GM08714 (cell line): ENCODE measurements at regions not wholly inside any gene's neighbourhood (a gene's known extent, or its start where the extent isn't known, plus 50 kb on each side); places are given as distances from the start of the nearest gene placed in this dataset.

ENCODE experiments used
- H3K4me3 ChIP-seq: fragments of 200-500 bp; sonication (Bioruptor generic); 2 replicates; pipeline ENCODE4 v1.5.1; 2014; ENCODE audit warnings: mild to moderate bottlenecking, low read length, inconsistent platforms
- ZNF274 ChIP-seq: IDR thresholded peaks from 2 replicates; pipeline ENCODE4 v1.6.1; 2012; ENCODE audit warnings: mild to moderate bottlenecking, low read depth, low read length

DNA sequence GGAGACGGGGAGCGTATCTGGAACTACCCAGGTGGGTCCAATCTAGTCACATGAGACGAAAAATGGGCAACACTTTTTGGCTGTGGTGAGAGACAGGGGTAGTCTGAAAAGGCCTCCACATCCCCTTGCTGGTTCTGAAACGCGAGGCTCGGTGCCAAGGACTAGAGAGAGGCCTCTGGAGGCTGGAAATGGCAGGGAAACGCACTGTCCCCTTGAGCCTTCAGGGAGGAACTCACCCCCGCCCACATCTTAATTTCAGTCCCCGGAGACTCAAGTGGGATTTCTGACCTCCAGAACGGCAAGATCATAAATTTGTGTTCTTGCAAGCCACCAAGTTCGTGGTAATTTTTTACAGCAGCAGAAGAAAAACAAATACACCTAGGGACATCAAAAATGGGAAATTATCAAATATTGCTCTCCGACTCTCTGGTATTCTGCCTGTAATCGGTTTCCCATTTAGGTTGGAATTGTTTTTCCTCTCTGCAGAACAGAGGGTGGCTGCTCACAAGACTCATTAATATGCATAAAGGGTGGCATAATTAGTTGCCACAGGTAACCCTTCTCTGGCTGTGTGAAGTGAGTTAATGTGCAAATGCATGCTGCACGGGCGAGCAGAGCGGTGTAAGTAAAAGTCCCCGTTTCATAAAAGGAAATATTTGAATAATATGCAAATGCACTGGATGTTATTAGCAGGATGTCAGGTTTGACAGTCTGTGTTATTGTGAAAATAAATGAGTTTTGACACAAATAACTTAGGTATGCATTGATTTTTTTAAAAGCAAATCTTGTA lies 185.7 kb downstream of the ARRDC4 start:
- TF ChIP-seq ZNF274 = no peak
- no peak overlapping the region for H3K4me3 ChIP-seq

DNA sequence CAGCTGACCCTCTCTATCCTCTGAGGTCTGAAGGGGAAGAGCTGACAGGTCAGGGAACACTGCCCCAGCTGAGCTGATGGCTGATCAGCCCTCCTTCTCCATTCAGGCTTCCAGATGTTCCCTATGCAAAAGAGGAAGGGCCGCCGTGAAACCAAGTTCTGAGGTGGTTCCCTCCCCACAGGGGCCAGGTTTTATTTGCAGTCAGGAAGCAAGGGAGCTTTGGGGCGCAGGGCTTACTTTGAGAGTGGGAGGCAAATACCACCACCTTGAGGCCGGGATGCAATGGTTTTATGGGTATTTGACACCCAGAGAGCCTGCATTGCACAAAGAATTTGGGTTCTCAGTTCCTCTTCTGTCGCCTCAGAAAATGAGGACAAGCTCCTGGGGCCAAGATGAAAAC lies 186.9 kb downstream of the ARRDC4 start:
- H3K4me3 ChIP-seq = no peak overlapping the region
- no peak for TF ChIP-seq ZNF274

DNA sequence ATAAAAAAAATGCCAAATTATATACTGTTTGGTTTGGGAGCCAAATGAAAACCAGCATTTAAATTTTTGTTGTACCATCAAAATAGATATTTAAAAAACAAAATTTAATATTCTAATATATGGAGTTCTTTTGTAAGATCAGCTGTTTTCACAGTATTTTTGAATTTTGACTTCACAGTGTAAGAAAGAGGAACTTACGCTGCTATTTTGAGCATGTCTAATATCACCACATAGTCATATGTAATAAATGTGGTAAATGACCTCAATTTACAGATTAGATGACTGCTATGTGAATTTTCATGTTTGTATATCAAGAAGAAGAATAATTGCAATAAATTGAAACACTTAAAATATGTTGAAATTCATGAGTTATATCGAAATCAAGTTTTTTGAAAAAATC lies 189.6 kb downstream of the ARRDC4 start:
- H3K4me3 ChIP-seq = no peak overlapping the region
- TF ChIP-seq ZNF274 = no peak

DNA sequence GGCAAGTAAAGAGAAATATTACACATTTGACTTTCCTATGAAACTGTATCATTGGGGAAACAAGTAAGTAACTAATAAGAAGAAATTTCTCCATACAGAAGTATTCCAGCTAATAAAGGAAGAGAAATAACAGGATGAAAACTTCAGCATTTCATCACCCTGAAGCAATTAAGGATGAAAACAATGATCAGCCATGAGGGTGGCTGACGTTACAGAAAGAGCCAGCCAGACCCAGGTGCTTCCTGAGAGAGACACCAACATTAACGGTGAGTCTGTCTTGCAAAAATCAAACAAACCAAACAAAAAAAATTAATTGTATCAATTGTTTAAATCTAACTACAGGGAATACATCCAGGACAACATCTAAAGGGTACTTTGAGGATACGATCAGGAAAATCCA lies 190.0 kb downstream of the ARRDC4 start:
- TF ChIP-seq ZNF274 = no peak
- no peak overlapping the region for H3K4me3 ChIP-seq

DNA sequence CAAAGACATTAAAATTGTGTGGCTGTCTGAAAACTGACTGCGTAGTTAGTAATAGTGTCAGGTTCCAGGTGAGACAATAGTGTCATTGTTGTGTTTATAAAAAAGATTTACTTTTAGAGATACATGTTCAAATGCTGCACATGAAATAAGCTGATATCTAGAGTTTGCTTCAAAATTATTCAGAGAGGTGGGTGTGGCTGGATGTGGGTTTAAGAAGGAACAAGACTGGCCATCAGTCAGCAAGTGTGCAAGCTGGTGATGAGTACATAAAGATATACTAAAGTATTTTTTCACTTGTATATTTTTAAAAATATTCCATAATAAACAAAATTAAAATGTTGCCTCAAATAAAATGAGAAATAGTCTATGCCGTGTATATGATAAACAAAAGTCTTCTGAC lies 190.6 kb downstream of the ARRDC4 start:
- no peak overlapping the region for H3K4me3 ChIP-seq
- TF ChIP-seq ZNF274 = no peak

DNA sequence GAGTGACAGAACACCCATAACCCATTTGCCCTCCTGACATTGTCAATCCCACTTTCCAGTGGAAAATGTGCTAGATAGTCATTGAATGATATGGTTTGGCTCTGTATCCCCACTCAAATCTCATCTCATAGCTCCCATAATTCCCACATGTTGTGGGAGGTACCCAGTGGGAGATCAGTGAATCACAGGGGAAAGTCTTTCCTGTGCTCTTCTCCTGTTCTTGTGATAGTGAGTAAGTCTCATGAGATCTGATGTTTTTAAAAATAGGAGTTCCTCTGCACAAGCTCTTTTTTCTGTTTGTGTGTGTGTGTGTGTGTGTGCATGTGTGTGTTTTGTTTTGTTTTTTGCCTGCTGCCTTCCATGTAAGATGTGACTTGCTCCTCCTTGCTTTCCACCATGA lies 191.7 kb downstream of the ARRDC4 start:
- H3K4me3 ChIP-seq = no peak overlapping the region
- TF ChIP-seq ZNF274 = no peak

DNA sequence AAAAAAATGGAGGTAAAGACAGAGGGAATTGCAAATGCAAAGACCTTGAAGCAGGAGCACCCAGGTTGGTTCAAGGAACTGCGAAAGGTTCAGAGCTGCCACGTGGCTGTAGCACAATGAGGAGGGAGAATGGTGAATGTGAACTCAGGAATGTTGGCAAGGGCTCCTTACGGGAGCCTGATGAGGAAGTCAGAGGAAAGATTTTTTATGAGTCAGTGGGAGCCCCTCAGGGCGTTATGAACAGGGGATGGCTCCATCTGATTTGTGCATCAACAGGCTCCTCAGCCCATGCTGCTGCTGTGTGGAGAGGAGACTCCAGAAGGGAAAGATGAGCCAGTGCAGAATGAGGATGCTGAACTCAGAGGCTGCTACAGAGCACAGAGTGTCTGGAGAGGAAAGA lies 194.4 kb downstream of the ARRDC4 start:
- no peak overlapping the region for H3K4me3 ChIP-seq
- TF ChIP-seq ZNF274 = no peak

DNA sequence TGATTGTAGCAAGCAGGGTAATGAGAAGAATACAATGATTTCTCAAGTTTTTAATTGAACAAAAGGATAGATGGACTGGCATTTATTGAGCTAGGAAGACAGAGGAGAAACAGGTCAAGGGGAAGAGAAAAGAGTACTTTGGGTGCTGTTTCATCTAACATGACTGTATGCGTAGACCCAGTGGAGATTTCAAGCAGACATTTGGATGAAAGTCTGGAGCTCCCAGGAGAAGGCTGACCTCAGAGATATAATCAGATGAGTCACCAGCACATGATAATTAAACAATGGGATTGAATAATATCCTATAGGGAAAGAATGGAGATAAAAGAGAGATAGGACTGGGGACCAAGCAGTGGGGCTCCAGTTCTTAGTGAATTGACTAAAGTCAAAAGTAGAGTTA lies 194.9 kb downstream of the ARRDC4 start:
- H3K4me3 ChIP-seq = no peak overlapping the region
- no peak for TF ChIP-seq ZNF274

DNA sequence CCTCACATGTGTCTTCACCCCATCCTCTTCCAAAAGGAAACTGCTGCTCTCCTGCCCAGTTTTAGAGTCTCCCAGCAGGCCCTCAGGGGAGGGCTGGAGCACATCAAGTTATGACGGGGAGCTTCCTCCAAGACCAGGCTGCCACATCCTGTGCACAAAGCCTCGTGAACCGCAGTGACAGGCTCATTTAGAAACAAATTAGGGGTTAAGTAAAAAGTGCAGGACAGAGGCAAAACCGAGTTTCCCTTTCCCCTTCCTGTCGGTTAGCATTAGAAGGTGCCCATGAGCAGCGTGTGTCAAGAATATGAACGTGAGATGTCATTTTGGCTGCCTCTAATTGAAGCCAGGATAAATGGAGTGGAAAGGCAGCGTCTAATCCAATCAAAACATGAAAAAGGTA lies 199.7 kb downstream of the ARRDC4 start:
- no peak for TF ChIP-seq ZNF274
- H3K4me3 ChIP-seq = no peak overlapping the region

DNA sequence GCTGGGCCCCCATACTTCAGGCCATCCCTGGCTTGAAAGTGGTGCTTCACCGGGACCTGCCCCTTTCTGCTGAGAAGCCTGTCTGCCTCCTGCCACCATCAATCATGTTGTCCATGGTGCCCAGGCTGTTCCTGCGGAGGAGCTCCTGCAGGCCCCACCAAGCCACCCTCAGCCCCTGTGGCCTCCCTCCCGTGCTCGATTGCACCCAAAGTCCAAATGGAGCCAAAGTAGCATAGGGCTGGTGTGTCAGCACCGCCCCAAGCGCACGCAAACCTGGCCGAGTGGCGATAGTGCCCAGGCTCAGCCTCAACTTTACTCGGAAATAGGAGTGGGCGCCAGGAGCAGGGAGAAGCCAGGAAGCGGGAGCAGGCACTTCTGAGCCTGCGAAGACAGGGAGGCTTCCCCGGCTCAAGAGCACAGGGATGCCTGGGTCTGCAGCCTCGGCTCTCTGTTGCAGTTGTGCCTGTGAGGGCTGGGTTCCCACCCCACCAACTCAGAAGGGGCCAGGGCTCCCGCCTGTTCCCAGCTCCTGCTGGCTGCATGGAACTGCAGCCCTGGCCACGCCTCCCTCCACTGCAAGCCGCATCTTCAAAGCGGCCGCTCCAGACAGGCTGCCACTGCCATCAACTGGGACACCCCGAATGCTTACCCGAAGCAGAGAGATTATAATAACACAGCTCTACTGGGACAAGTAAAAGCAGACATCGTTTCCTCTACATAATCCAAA lies 203.0 kb downstream of the ARRDC4 start:
- TF ChIP-seq ZNF274 = no peak
- H3K4me3 ChIP-seq = no peak overlapping the region

DNA sequence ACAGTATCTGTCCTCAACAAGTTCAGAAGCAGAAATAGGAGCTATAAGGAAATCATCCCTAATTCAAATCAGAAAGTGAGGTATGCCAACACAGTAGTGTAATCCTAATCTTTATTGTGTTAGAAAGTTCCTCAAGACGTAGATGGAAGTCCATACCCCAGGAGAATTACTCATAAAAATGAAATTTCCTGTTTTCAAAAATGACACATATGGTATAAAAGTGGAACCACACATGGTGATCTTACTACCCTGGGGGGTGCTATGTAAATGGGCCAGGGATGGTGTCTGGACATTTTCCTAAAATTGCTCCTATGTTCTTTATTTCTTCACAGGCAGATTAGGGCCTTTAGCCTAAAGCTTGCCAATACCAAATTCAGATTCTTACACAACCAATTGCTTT lies 204.1 kb downstream of the ARRDC4 start:
- no peak for TF ChIP-seq ZNF274
- no peak overlapping the region for H3K4me3 ChIP-seq

DNA sequence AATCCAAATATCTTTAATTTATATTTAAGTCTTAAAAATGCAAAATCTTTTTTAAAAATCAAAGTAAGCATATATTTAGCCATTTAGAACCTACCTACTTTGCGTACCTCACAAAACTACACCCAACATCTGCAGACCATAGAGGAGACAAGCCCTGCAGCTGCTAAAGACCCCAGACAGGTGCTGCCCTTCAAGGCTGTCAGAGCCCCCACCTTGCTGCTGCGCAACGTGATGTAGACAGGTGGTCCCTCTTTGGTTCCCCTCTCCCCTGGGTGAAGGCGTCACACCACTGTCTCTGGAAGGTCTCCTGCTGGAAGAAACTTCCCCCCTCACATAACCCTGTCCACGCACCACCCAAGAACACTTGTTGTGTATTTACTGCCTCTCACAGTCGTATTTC lies 204.5 kb downstream of the ARRDC4 start:
- H3K4me3 ChIP-seq = no peak overlapping the region
- TF ChIP-seq ZNF274 = no peak

DNA sequence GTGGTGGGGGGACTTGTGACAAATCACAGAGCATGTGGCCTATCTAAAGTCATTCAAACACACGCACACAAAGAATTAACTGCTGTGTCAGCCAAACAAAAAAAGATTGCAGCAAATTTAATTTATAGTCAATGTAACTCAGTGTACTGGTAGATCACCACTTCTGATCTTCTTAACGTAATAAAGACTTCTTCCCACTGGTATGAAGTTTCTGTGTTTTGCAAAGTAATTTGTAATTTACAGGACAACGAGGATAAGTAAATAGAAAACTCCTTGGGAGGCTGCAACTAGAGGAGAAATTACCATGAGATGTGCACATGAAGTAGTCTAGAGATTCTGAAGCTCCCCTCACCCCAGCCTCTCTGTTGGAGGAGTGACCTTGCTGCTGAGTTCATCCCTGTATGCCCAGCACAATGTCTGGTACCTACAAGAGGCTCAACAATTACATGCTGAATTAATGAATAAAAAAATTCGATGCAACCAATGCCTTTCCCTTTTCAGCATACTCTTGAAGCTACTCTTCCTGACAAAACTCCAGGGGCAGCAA lies 207.3 kb downstream of the ARRDC4 start:
- H3K4me3 ChIP-seq = no peak overlapping the region
- no peak for TF ChIP-seq ZNF274

DNA sequence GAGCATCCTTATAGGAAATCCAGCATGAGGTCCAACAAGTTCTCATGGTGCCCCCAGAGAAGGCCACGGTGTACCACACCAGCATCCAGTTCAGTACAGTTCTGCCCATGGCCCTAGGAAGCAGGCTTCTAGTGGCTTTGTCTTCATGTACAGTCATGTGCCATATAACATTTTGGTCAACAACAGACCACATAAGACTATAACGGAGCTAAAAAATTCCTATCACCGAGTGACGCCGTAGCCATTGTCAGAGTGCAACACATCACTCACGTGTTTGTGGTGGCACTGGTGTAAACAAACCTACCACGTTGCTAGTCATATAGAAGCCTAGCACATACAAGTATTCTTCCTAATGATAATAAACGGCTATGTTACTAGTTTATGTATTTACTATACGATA lies 209.0 kb downstream of the ARRDC4 start:
- TF ChIP-seq ZNF274 = no peak
- H3K4me3 ChIP-seq = no peak overlapping the region

DNA sequence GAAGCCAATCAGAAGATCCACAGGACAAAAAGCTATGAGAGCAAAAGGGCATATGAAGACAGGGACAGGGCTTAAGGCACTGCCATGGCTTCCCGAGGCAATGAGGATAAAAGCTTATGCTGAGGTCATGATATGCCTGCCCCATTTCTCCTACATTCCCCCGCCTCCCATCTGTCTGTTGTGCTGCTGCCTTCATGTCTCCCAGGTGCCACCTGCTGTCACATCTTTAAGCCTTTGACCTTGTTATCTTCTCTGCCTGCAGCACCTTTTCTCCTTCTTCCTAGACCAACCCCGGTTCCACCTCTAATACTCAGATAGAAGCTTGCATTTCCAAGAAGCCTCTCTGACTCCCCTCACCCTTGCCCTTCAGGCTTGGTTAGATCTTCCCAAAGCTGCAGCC lies 213.8 kb downstream of the ARRDC4 start:
- no peak for TF ChIP-seq ZNF274
- no peak overlapping the region for H3K4me3 ChIP-seq
